Endothelial cell of umbilical vein (primary cell): ENCODE measurements at regions not wholly inside any gene's neighbourhood (a gene's known extent, or its start where the extent isn't known, plus 50 kb on each side); places are given as distances from the start of the nearest gene placed in this dataset.

Source experiments
- BruUV-seq: library from RNA; stranded (reverse); fragments of 400-500 nt; replicated peaks from 2 replicates; lab custom pipeline; 2021; lab: Mats Ljungman, UMichigan
- CTCF ChIA-PET: fragments of 300-600, 350-600 bp; sonication (Branson Sonifier 250); formaldehyde crosslinking; loops from one replicate; lab custom pipeline; 2021; ENCODE audit warnings: antibody characterized with exemption, inconsistent platforms; lab: Charles Lee
- POLR2A ChIA-PET: fragments of 300-600, 350-600 bp; sonication (Branson Sonifier 250); formaldehyde crosslinking; loops from one replicate; lab custom pipeline; 2021; ENCODE audit warnings: antibody characterized with exemption, inconsistent platforms; lab: Charles Lee
- DNase-seq: peaks from one replicate; pipeline ENCODE4 v3.0.0-alpha.2; 2011; ENCODE audit warnings: low read depth, low spot score
- FAIRE-seq: peaks from 2 replicates; lab custom pipeline; 2011; peaks lifted over from hg19 to GRCh38; lab: Jason Lieb, UNC
- H2AFZ ChIP-seq: 2 replicates; pipeline ENCODE4 v1.6.0; 2012; ENCODE audit warnings: low read depth, low read length, control low read depth, inconsistent platforms
- H3K27ac ChIP-seq: 2 replicates; pipeline ENCODE4 v1.5.1; 2011; ENCODE audit warnings: low read depth, mild to moderate bottlenecking, control low read depth, low read length, moderate library complexity; ENCODE audit not compliant: insufficient read depth
- H3K27me3 ChIP-seq, 2 experiments: 2 replicates each; pipeline versions ENCODE4 v1.6.0 to v1.6.1; 2011; ENCODE audit warnings: low read length in 2 of 2, mixed read lengths in 1 of 2; ENCODE audit not compliant: control insufficient read depth in 2 of 2, insufficient read depth in 2 of 2
- H3K36me3 ChIP-seq, 2 experiments: 2 replicates in 1 of 2; 3 replicates in 1 of 2; pipeline ENCODE4 v1.5.1; 2011; ENCODE audit warnings: low read length in 2 of 2, mild to moderate bottlenecking in 1 of 2, moderate library complexity in 1 of 2; ENCODE audit not compliant: control insufficient read depth in 2 of 2, insufficient read depth in 2 of 2; ENCODE audit errors: extremely low read depth in 1 of 2
- H3K4me1 ChIP-seq: 3 replicates; pipeline ENCODE4 v1.5.1; 2011; ENCODE audit warnings: mild to moderate bottlenecking, low read length; ENCODE audit not compliant: control insufficient read depth, insufficient read depth; ENCODE audit errors: extremely low read depth
- H3K4me2 ChIP-seq: 2 replicates; pipeline ENCODE4 v1.6.1; 2011; ENCODE audit warnings: low read length, control low read depth, mixed read lengths; ENCODE audit not compliant: insufficient read depth
- H3K4me3 ChIP-seq, 3 experiments: fragments of 200-600 bp in 1 of 3; sonication (generic), shearing (Covaris generic) in 1 of 3; replicated peaks in 1 of 3; 2 replicates each; pipeline ENCODE4 v1.5.1; 2011 to 2016; ENCODE audit warnings: control low read depth in 3 of 3, low read length in 3 of 3, mild to moderate bottlenecking in 2 of 3, inconsistent platforms in 1 of 3, low read depth in 1 of 3, moderate library complexity in 1 of 3; ENCODE audit not compliant: insufficient read depth in 1 of 3
- H3K79me2 ChIP-seq: 2 replicates; pipeline ENCODE4 v1.6.0; 2012; ENCODE audit warnings: low read length, inconsistent platforms; ENCODE audit not compliant: control insufficient read depth, insufficient read depth
- H3K9ac ChIP-seq: replicated peaks from 2 replicates; pipeline ENCODE3; 2011; ENCODE audit warnings: low read length, control low read depth; ENCODE audit not compliant: insufficient read depth; ENCODE audit errors: extremely low read depth
- H3K9me1 ChIP-seq: replicated peaks from 3 replicates; pipeline ENCODE4 v1.6.0; 2011; ENCODE audit warnings: mild to moderate bottlenecking, low read length; ENCODE audit not compliant: control insufficient read depth, insufficient read depth; ENCODE audit errors: extremely low read depth
- H3K9me3 ChIP-seq: replicated peaks from 2 replicates; pipeline ENCODE4 v1.5.1; 2012; ENCODE audit warnings: low read length, inconsistent platforms; ENCODE audit not compliant: control insufficient read depth, insufficient read depth
- H4K20me1 ChIP-seq: replicated peaks from 2 replicates; pipeline ENCODE3; 2011; ENCODE audit warnings: mild to moderate bottlenecking, low read length; ENCODE audit not compliant: control insufficient read depth, insufficient read depth; ENCODE audit errors: extremely low read depth
- CTCF ChIP-seq, 2 donors: IDR thresholded peaks; 1 replicate in 1 of 2; 2 replicates in 1 of 2; pipeline ENCODE4 v1.5.1; 2011; ENCODE audit warnings: low read length in 2 of 2, mild to moderate bottlenecking in 2 of 2, moderate library complexity in 2 of 2, control low read depth in 1 of 2, inconsistent platforms in 1 of 2, low read depth in 1 of 2; ENCODE audit not compliant: insufficient read depth in 1 of 2; ENCODE audit errors: extremely low read depth in 1 of 2
- EZH2 ChIP-seq: IDR thresholded peaks from 2 replicates; pipeline ENCODE4 v1.6.1; 2012; ENCODE audit warnings: borderline replicate concordance, low read depth, mild to moderate bottlenecking, moderate library complexity, low read length, inconsistent platforms; ENCODE audit not compliant: severe bottlenecking
- FOS ChIP-seq: IDR thresholded peaks from 2 replicates; pipeline ENCODE4 v1.6.1; 2011; ENCODE audit warnings: mild to moderate bottlenecking, low read length, moderate library complexity, borderline replicate concordance; ENCODE audit not compliant: insufficient read depth
- GATA2 ChIP-seq: IDR thresholded peaks from 2 replicates; pipeline ENCODE4 v1.7.0; 2011; ENCODE audit warnings: low read depth, mild to moderate bottlenecking, moderate library complexity, mixed read lengths, low read length; ENCODE audit not compliant: insufficient read length, insufficient read depth
- JUN ChIP-seq: IDR thresholded peaks from 2 replicates; pipeline ENCODE4 v1.6.1; 2011; ENCODE audit warnings: borderline replicate concordance, low read depth; ENCODE audit not compliant: insufficient read length, insufficient read depth
- MAX ChIP-seq: IDR thresholded peaks from 2 replicates; pipeline ENCODE4 v1.6.1; 2011; ENCODE audit not compliant: insufficient read depth, insufficient read length
- MYC ChIP-seq: IDR thresholded peaks from one replicate; pipeline ENCODE4 v1.6.1; 2011; ENCODE audit warnings: mild to moderate bottlenecking, low read depth, low read length
- POLR2A ChIP-seq: IDR thresholded peaks from 2 replicates; pipeline ENCODE4 v1.6.1; 2012; ENCODE audit warnings: low read depth, mild to moderate bottlenecking, control low read depth, low read length
- POLR2AphosphoS5 ChIP-seq: IDR thresholded peaks from 2 replicates; pipeline ENCODE4 v1.6.1; 2012; ENCODE audit warnings: low read depth, mild to moderate bottlenecking, control low read depth, low read length, moderate library complexity; ENCODE audit not compliant: insufficient read depth
- dilution Hi-C: fragments of 300-500 bp; cut with MboI; formaldehyde crosslinking; loops from one replicate; pipeline ENCODE4 v1.15.0; 2019; ENCODE audit warnings: low sequenced_read_pairs; ENCODE audit not compliant: extremely low pct_ligation_motif_present
- intact Hi-C: fragments of 100-400 bp; cut with micrococcal nuclease; formaldehyde crosslinking; loops from one replicate; pipeline ENCODE4 v1.10.0; 2022

- POLR2A ChIA-PET = no interaction called here
- FAIRE-seq = no peak
- intact Hi-C loops (no loop called here), dilution Hi-C loops (no loop called here)
- Histone ChIP-seq H3K27ac (no peak overlapping the region), H3K27me3 (no peaks in the 10 kb centered on the region), H3K4me2 (no peak overlapping the region), H3K4me3 (no peak overlapping the region), H3K79me2 (no peaks in the 10 kb centered on the region), H3K36me3 (no peaks in the 10 kb centered on the region), H3K9me1 (no peaks in the 10 kb centered on the region), H3K9me3 (no peaks in the 10 kb centered on the region), H3K4me1 (no peaks in the 10 kb centered on the region), H4K20me1 (no peaks in the 10 kb centered on the region), H3K9ac (no peak overlapping the region), H2AFZ (no peak overlapping the region)
- no TSS peak for BruUV-seq
- no peak for TF ChIP-seq FOS
- no peak for DNase-seq
- CTCF ChIA-PET = interaction anchor here (1.5 kb wide), 1 partner anchor 11 kb away, joined by 6 read pairs; no protein-coding TSS in a partner anchor
These were observed 149.4 kb upstream of the CDH20 start for GRCh38 chr18:61183798-61184197.

- no peaks in the 10 kb centered on the region for H3K79me2 ChIP-seq
- no peaks in the 10 kb centered on the region for H3K4me1 ChIP-seq
- dilution Hi-C loops (no loop called here), intact Hi-C loops (no loop called here)
- H3K27ac ChIP-seq = no peak overlapping the region
- H3K36me3 ChIP-seq = no peaks in the 10 kb centered on the region
- DNase-seq = no peak
- no peak overlapping the region for H2AFZ ChIP-seq
- POLR2A ChIA-PET = no interaction called here
- no peak overlapping the region for H3K4me3 ChIP-seq
- H4K20me1 ChIP-seq = no peaks in the 10 kb centered on the region
- no peak overlapping the region for H3K9ac ChIP-seq
- TF ChIP-seq FOS (no peak), MYC (no peak), JUN (no peak), CTCF (IDR thresholded peaks at IDR 0.05; ENCODE audit: extremely low read depth in 1 of 2, insufficient read depth in 1 of 2, low read depth in 1 of 2, low read length in 2 of 2) (no peak), MAX (no peak), POLR2AphosphoS5 (no peak), EZH2 (no peak), GATA2 (no peak), POLR2A (no peak)
- no peak for FAIRE-seq
- H3K4me2 ChIP-seq = no peak overlapping the region
- H3K9me3 ChIP-seq = no peaks in the 10 kb centered on the region
- H3K27me3 ChIP-seq = no peaks in the 10 kb centered on the region
- H3K9me1 ChIP-seq = no peaks in the 10 kb centered on the region
- CTCF ChIA-PET = interaction anchor here (0.9 kb wide), 1 partner anchor 379 kb away, joined by 3 read pairs; no protein-coding TSS in a partner anchor
- no TSS peak for BruUV-seq
These were observed 145.3 kb upstream of the CDH20 start for GRCh38 chr18:61187971-61188370.
